ENCODE measurements at regions not wholly inside any gene's neighbourhood (a gene's known extent, or its start where the extent isn't known, plus 50 kb on each side); places are given as distances from the start of the nearest gene placed in this dataset.

GRCh38 chr16:77060614-77061013 lies 130.4 kb upstream of the MON1B start:
- Histone ChIP-seq H3K4me1 (ENCODE audit: insufficient read depth) (no peaks in the 10 kb centered on the region), H3K27ac (no peak overlapping the region), H3K4me3 (no peak overlapping the region), H3K9me3 (no peaks in the 10 kb centered on the region), H3K27me3 (no peaks in the 10 kb centered on the region), H3K36me3 (no peaks in the 10 kb centered on the region)
- intact Hi-C loops (cut with DNase I): no loop called here
- TF ChIP-seq CTCF (IDR thresholded peaks at IDR 0.05) (no peak), POLR2A (IDR thresholded peaks at IDR 0.05) (no peak), EP300 (IDR thresholded peaks at IDR 0.05) (no peak)
- WGBS, 3 donors: 77 to 98% (median 90%) methylated on average over 1 of the region's 1 CpG
- DNase-seq: no peak

GRCh38 chr16:77062878-77063675 lies 127.9 kb upstream of the MON1B start:
- Histone ChIP-seq H3K4me3 (no peak overlapping the region), H3K4me1 (ENCODE audit: insufficient read depth) (no peaks in the 10 kb centered on the region), H3K27me3 (no peaks in the 10 kb centered on the region), H3K9me3 (no peaks in the 10 kb centered on the region), H3K27ac (no peak overlapping the region), H3K36me3 (no peaks in the 10 kb centered on the region)
- WGBS, 3 donors: 5 to 20% (median 6%) methylated on average over 11 of the region's 11 CpGs
- TF ChIP-seq CTCF (IDR thresholded peaks at IDR 0.05) (no peak), EP300 (IDR thresholded peaks at IDR 0.05) (no peak), POLR2A (IDR thresholded peaks at IDR 0.05) (no peak)
- DNase-seq: no peak
- intact Hi-C loops (cut with DNase I): no loop called here

GRCh38 chr16:77063676-77064016 lies 127.3 kb upstream of the MON1B start:
- no peak for DNase-seq
- H3K27me3 ChIP-seq: no peaks in the 10 kb centered on the region
- TF ChIP-seq POLR2A (IDR thresholded peaks at IDR 0.05) (no peak), EP300 (IDR thresholded peaks at IDR 0.05) (no peak), CTCF (IDR thresholded peaks at IDR 0.05) (no peak)
- intact Hi-C loops (cut with DNase I): no loop called here
- no peaks in the 10 kb centered on the region for H3K36me3 ChIP-seq
- H3K27ac ChIP-seq: no peak overlapping the region
- no peaks in the 10 kb centered on the region for H3K9me3 ChIP-seq
- H3K4me1 ChIP-seq (ENCODE audit: insufficient read depth): no peaks in the 10 kb centered on the region
- H3K4me3 ChIP-seq: no peak overlapping the region
- 2 to 11% (median 11%) methylated on average over 1 of the region's 1 CpG for WGBS, 3 donors

GRCh38 chr16:77064037-77064436 lies 127.0 kb upstream of the MON1B start:
- Histone ChIP-seq H3K9me3 (no peaks in the 10 kb centered on the region), H3K36me3 (no peaks in the 10 kb centered on the region), H3K4me3 (no peak overlapping the region), H3K27ac (no peak overlapping the region), H3K27me3 (no peaks in the 10 kb centered on the region), H3K4me1 (ENCODE audit: insufficient read depth) (no peaks in the 10 kb centered on the region)
- 50 to 70% (median 56%) methylated on average over 7 of the region's 7 CpGs for WGBS, 3 donors
- intact Hi-C loops (cut with DNase I): no loop called here
- TF ChIP-seq POLR2A (IDR thresholded peaks at IDR 0.05) (no peak), CTCF (IDR thresholded peaks at IDR 0.05) (no peak), EP300 (IDR thresholded peaks at IDR 0.05) (no peak)
- DNase-seq: no peak
